ENCODE measurements at regions not wholly inside any gene's neighbourhood (a gene's known extent, or its start where the extent isn't known, plus 50 kb on each side); places are given as distances from the start of the nearest gene placed in this dataset.
A peak's percentile ranks its signal among the peaks of the same experiment; 100 is the strongest.

- H3K4me1 ChIP-seq, result peaks cover 0 to 6% (median 0%) of the 10 kb centered on the region in 4 donors
- H3K27me3 ChIP-seq, result no peaks in the 10 kb centered on the region
- H3K4me3 ChIP-seq, result no peak overlapping the region
- ATAC-seq (peak in 2 of 4 donors; percentile 33 to 61), DNase-seq (no peak)
- H3K9me3 ChIP-seq, result no peaks in the 10 kb centered on the region
- intact Hi-C loops (cut with DNase I), result no loop called here
- TF ChIP-seq POLR2A (IDR thresholded peaks at IDR 0.05) (no peak), CTCF (IDR thresholded peaks at IDR 0.05) (no peak)
- no peak overlapping the region for H3K27ac ChIP-seq
- WGBS (ENCODE audit: insufficient coverage, low coverage, low lambda C conversion rate, missing lambda C conversion rate), result 53% methylated on average over 2 of the region's 2 CpGs
- no peaks in the 10 kb centered on the region for H3K36me3 ChIP-seq
These were observed 87.1 kb downstream of the FAM76B start for GRCh38 chr11:95702526-95702925.

- Histone ChIP-seq H3K4me3 (no peak overlapping the region), H3K9me3 (no peaks in the 10 kb centered on the region), H3K4me1 (peaks cover 0 to 6% (median 0%) of the 10 kb centered on the region in 4 donors), H3K27ac (no peak overlapping the region), H3K27me3 (no peaks in the 10 kb centered on the region), H3K36me3 (no peaks in the 10 kb centered on the region)
- TF ChIP-seq CTCF (IDR thresholded peaks at IDR 0.05), result no peak
- no peak for TF ChIP-seq POLR2A (IDR thresholded peaks at IDR 0.05)
- DNase-seq, result no peak
- intact Hi-C loops (cut with DNase I), result no loop called here
- no peak for ATAC-seq
- 59% methylated on average over 6 of the region's 6 CpGs for WGBS (ENCODE audit: insufficient coverage, low coverage, low lambda C conversion rate, missing lambda C conversion rate)
These were observed 89.1 kb downstream of the FAM76B start for GRCh38 chr11:95700471-95700817.

GRCh38 chr11:95699631-95700470 lies 89.7 kb downstream of the FAM76B start:
- ATAC-seq (no peak), DNase-seq (no peak)
- Histone ChIP-seq H3K36me3 (no peaks in the 10 kb centered on the region), H3K27ac (no peak overlapping the region), H3K4me1 (no peaks in the 10 kb centered on the region), H3K9me3 (no peaks in the 10 kb centered on the region), H3K4me3 (no peak overlapping the region), H3K27me3 (no peaks in the 10 kb centered on the region)
- TF ChIP-seq CTCF (IDR thresholded peaks at IDR 0.05) (no peak), POLR2A (IDR thresholded peaks at IDR 0.05) (no peak)
- WGBS (ENCODE audit: insufficient coverage, low coverage, low lambda C conversion rate, missing lambda C conversion rate), result 59% methylated on average over 2 of the region's 2 CpGs
- intact Hi-C loops (cut with DNase I), result no loop called here

GRCh38 chr11:95698676-95699557 lies 90.7 kb downstream of the FAM76B start:
- no peak overlapping the region for H3K27ac ChIP-seq
- no peak overlapping the region for H3K4me3 ChIP-seq
- 56% methylated on average over 4 of the region's 4 CpGs for WGBS (ENCODE audit: insufficient coverage, low coverage, low lambda C conversion rate, missing lambda C conversion rate)
- ATAC-seq (no peak), DNase-seq (no peak)
- no peaks in the 10 kb centered on the region for H3K36me3 ChIP-seq
- intact Hi-C loops (cut with DNase I), result no loop called here
- no peak for TF ChIP-seq POLR2A (IDR thresholded peaks at IDR 0.05)
- no peak for TF ChIP-seq CTCF (IDR thresholded peaks at IDR 0.05)
- no peaks in the 10 kb centered on the region for H3K27me3 ChIP-seq
- no peaks in the 10 kb centered on the region for H3K4me1 ChIP-seq
- no peaks in the 10 kb centered on the region for H3K9me3 ChIP-seq

Data from right lobe of liver (tissue), 6 donors.